Large intestine (tissue), 3 donors: ENCODE measurements at regions not wholly inside any gene's neighbourhood (a gene's known extent, or its start where the extent isn't known, plus 50 kb on each side); places are given as distances from the start of the nearest gene placed in this dataset.

Experiments used
- DNase-seq, 2 donors: peaks; one replicate each; pipeline versions ENCODE4 v3.0.0 to v3.0.0-alpha.2; 2013
- H3K27ac ChIP-seq: one replicate; pipeline ENCODE4 v1.5.1; 2013; ENCODE audit warnings: low read length
- H3K27me3 ChIP-seq: 2 replicates; pipeline ENCODE4 v1.6.1; 2013; ENCODE audit warnings: low read length; ENCODE audit not compliant: control insufficient read depth, insufficient read depth
- H3K36me3 ChIP-seq: 2 replicates; pipeline ENCODE4 v1.6.1; 2013; ENCODE audit warnings: low read length; ENCODE audit not compliant: control insufficient read depth, insufficient read depth
- H3K4me1 ChIP-seq: one replicate; pipeline ENCODE4 v1.6.1; 2013; ENCODE audit warnings: low read length; ENCODE audit not compliant: control insufficient read depth, insufficient read depth
- H3K4me3 ChIP-seq: one replicate; pipeline ENCODE4 v1.5.1; 2013; ENCODE audit warnings: low read length
- H3K9me3 ChIP-seq: one replicate; pipeline ENCODE4 v1.6.1; 2013; ENCODE audit warnings: mild to moderate bottlenecking, low read depth, low read length, moderate library complexity; ENCODE audit not compliant: control insufficient read depth
- WGBS: methylation state at CpG from one replicate; pipeline ENCODE4 v1.1.5; 2013; ENCODE audit warnings: low lambda C conversion rate; ENCODE audit not compliant: insufficient coverage; 5-methylcytosine and 5-hydroxymethylcytosine counted together

- no peaks in the 10 kb centered on the region for H3K36me3 ChIP-seq
- DNase-seq, result no peak
- H3K4me1 ChIP-seq, result no peaks in the 10 kb centered on the region
- H3K27ac ChIP-seq, result no peak overlapping the region
- no peak overlapping the region for H3K4me3 ChIP-seq
- no peaks in the 10 kb centered on the region for H3K27me3 ChIP-seq
- no CpG with 5 or more reads among the region's 3 CpGs for WGBS
- no peaks in the 10 kb centered on the region for H3K9me3 ChIP-seq
Measured at GRCh38 chr5:93153461-93153860, 427.6 kb downstream of the NR2F1-AS1 start.

- Histone ChIP-seq H3K36me3 (no peaks in the 10 kb centered on the region), H3K27ac (no peak overlapping the region), H3K9me3 (no peaks in the 10 kb centered on the region), H3K4me1 (no peaks in the 10 kb centered on the region), H3K4me3 (no peak overlapping the region), H3K27me3 (no peaks in the 10 kb centered on the region)
- no peak for DNase-seq
- 94% methylated on average over 3 of the region's 5 CpGs for WGBS
Measured at GRCh38 chr5:93151896-93152295, 429.1 kb downstream of the NR2F1-AS1 start.

- DNase-seq, result no peak
- no peaks in the 10 kb centered on the region for H3K36me3 ChIP-seq
- H3K9me3 ChIP-seq, result no peaks in the 10 kb centered on the region
- H3K4me1 ChIP-seq, result no peaks in the 10 kb centered on the region
- H3K27ac ChIP-seq, result no peak overlapping the region
- H3K27me3 ChIP-seq, result no peaks in the 10 kb centered on the region
- H3K4me3 ChIP-seq, result no peak overlapping the region
Measured at GRCh38 chr5:93151121-93151520, 429.9 kb downstream of the NR2F1-AS1 start.

GRCh38 chr5:93150311-93151012, 430.6 kb downstream of the NR2F1-AS1 start:
- H3K27me3 ChIP-seq, result no peaks in the 10 kb centered on the region
- H3K9me3 ChIP-seq, result no peaks in the 10 kb centered on the region
- no peak for DNase-seq
- H3K4me1 ChIP-seq, result no peaks in the 10 kb centered on the region
- H3K36me3 ChIP-seq, result no peaks in the 10 kb centered on the region
- no CpG with 5 or more reads among the region's 3 CpGs for WGBS
- no peak overlapping the region for H3K27ac ChIP-seq
- no peak overlapping the region for H3K4me3 ChIP-seq

- no peaks in the 10 kb centered on the region for H3K27me3 ChIP-seq
- no CpG with 5 or more reads among the region's 2 CpGs for WGBS
Measured at GRCh38 chr5:93145767-93146166, 435.3 kb downstream of the NR2F1-AS1 start.

GRCh38 chr5:93145019-93145418, 436.0 kb downstream of the NR2F1-AS1 start:
- Histone ChIP-seq H3K4me1 (no peaks in the 10 kb centered on the region), H3K9me3 (no peaks in the 10 kb centered on the region), H3K36me3 (no peaks in the 10 kb centered on the region), H3K27me3 (no peaks in the 10 kb centered on the region), H3K4me3 (no peak overlapping the region), H3K27ac (no peak overlapping the region)
- WGBS, result 100% methylated on average over 8 of the region's 19 CpGs
- DNase-seq, result no peak

More at GRCh38 chr5:93145767-93146166, 435.3 kb downstream of the NR2F1-AS1 start:
- Histone ChIP-seq H3K4me3 (no peak overlapping the region), H3K27ac (no peak overlapping the region), H3K36me3 (no peaks in the 10 kb centered on the region), H3K9me3 (no peaks in the 10 kb centered on the region), H3K4me1 (no peaks in the 10 kb centered on the region)
- DNase-seq, result no peak

- DNase-seq, result no peak
- Histone ChIP-seq H3K9me3 (no peaks in the 10 kb centered on the region), H3K4me3 (no peak overlapping the region), H3K4me1 (no peaks in the 10 kb centered on the region), H3K27ac (no peak overlapping the region), H3K36me3 (no peaks in the 10 kb centered on the region), H3K27me3 (no peaks in the 10 kb centered on the region)
- WGBS, result 20% methylated on average over 1 of the region's 2 CpGs
Measured at GRCh38 chr5:93141969-93142368, 439.1 kb downstream of the NR2F1-AS1 start.

- WGBS, result no CpG with 5 or more reads among the region's 5 CpGs
- no peak overlapping the region for H3K27ac ChIP-seq
- H3K9me3 ChIP-seq, result no peaks in the 10 kb centered on the region
- DNase-seq, result no peak
- no peak overlapping the region for H3K4me3 ChIP-seq
- no peaks in the 10 kb centered on the region for H3K36me3 ChIP-seq
- H3K4me1 ChIP-seq, result no peaks in the 10 kb centered on the region
- no peaks in the 10 kb centered on the region for H3K27me3 ChIP-seq
Measured at GRCh38 chr5:93130624-93131490, 450.2 kb downstream of the NR2F1-AS1 start.

- Histone ChIP-seq H3K4me1 (no peaks in the 10 kb centered on the region), H3K9me3 (no peaks in the 10 kb centered on the region), H3K4me3 (no peak overlapping the region), H3K27me3 (no peaks in the 10 kb centered on the region), H3K36me3 (no peaks in the 10 kb centered on the region), H3K27ac (no peak overlapping the region)
- DNase-seq, result no peak
- WGBS, result 88% methylated on average over 1 of the region's 1 CpG
Measured at GRCh38 chr5:93126634-93127033, 454.4 kb downstream of the NR2F1-AS1 start.

- Histone ChIP-seq H3K27me3 (no peaks in the 10 kb centered on the region), H3K36me3 (no peaks in the 10 kb centered on the region), H3K4me3 (no peak overlapping the region), H3K27ac (no peak overlapping the region), H3K9me3 (no peaks in the 10 kb centered on the region), H3K4me1 (no peaks in the 10 kb centered on the region)
- DNase-seq, result no peak
Measured at GRCh38 chr5:93123127-93123526, 457.9 kb downstream of the NR2F1-AS1 start.
